H9 (cell line): ENCODE measurements at regions not wholly inside any gene's neighbourhood (a gene's known extent, or its start where the extent isn't known, plus 50 kb on each side); places are given as distances from the start of the nearest gene placed in this dataset.

Experiments used
- DNase-seq: peaks from one replicate; pipeline ENCODE4 v3.0.0-alpha.2; 2017
- H2AFZ ChIP-seq: one replicate; pipeline ENCODE4 v1.6.1; 2013; ENCODE audit warnings: mild to moderate bottlenecking, low read length, control low read depth, moderate library complexity
- H2AK5ac ChIP-seq: 2 replicates; pipeline ENCODE4 v1.6.1; 2013; ENCODE audit warnings: low read length, control low read depth, mixed read lengths; ENCODE audit not compliant: insufficient read length
- H2BK120ac ChIP-seq: one replicate; pipeline ENCODE4 v1.6.1; 2013; ENCODE audit warnings: low read depth, mild to moderate bottlenecking, low read length, control low read depth, inconsistent platforms; ENCODE audit not compliant: poor library complexity, severe bottlenecking
- H2BK12ac ChIP-seq: 2 replicates; pipeline ENCODE4 v1.6.1; 2013; ENCODE audit warnings: low read length, control low read depth, mixed read lengths, low read depth; ENCODE audit not compliant: insufficient read length
- H2BK15ac ChIP-seq: 2 replicates; pipeline ENCODE4 v1.6.1; 2013; ENCODE audit warnings: low read depth, low read length, control low read depth
- H2BK20ac ChIP-seq: one replicate; pipeline ENCODE4 v1.6.1; 2013; ENCODE audit warnings: low read depth, mild to moderate bottlenecking, low read length, control low read depth, inconsistent platforms; ENCODE audit not compliant: poor library complexity, severe bottlenecking
- H2BK5ac ChIP-seq: 2 replicates; pipeline ENCODE4 v1.6.1; 2013; ENCODE audit warnings: low read length, control low read depth, mixed read lengths; ENCODE audit not compliant: insufficient read length
- H3K14ac ChIP-seq: 2 replicates; pipeline ENCODE4 v1.6.1; 2013; ENCODE audit warnings: low read length, control low read depth; ENCODE audit not compliant: insufficient read depth
- H3K18ac ChIP-seq: 2 replicates; pipeline ENCODE4 v1.6.1; 2013; ENCODE audit warnings: low read depth, mild to moderate bottlenecking, mixed read lengths, low read length, control low read depth; ENCODE audit not compliant: insufficient read length
- H3K23ac ChIP-seq: 2 replicates; pipeline ENCODE4 v1.6.1; 2013; ENCODE audit warnings: low read length, control low read depth, mixed read lengths, low read depth; ENCODE audit not compliant: insufficient read length
- H3K23me2 ChIP-seq: 2 replicates; pipeline ENCODE4 v1.6.1; 2013; ENCODE audit warnings: low read depth, mild to moderate bottlenecking, mixed read lengths, low read length, control low read depth; ENCODE audit not compliant: insufficient read length, poor library complexity, severe bottlenecking
- H3K27ac ChIP-seq: 2 replicates; pipeline ENCODE4 v1.5.1; 2013; ENCODE audit warnings: low read length, control low read depth, mixed read lengths, low read depth; ENCODE audit not compliant: insufficient read length
- H3K27me3 ChIP-seq: 2 replicates; pipeline ENCODE4 v1.6.1; 2013; ENCODE audit warnings: low read length, control low read depth, inconsistent platforms; ENCODE audit not compliant: insufficient read depth
- H3K4ac ChIP-seq: 2 replicates; pipeline ENCODE4 v1.6.1; 2013; ENCODE audit warnings: low read depth, mild to moderate bottlenecking, control low read depth, inconsistent platforms, low read length, moderate library complexity
- H3K4me1 ChIP-seq: 2 replicates; pipeline ENCODE4 v1.6.1; 2013; ENCODE audit warnings: low read length, control low read depth, inconsistent platforms; ENCODE audit not compliant: insufficient read depth
- H3K4me2 ChIP-seq: 2 replicates; pipeline ENCODE4 v1.6.1; 2013; ENCODE audit warnings: low read length, control low read depth, mixed read lengths; ENCODE audit not compliant: insufficient read length, insufficient read depth
- H3K56ac ChIP-seq: 2 replicates; pipeline ENCODE4 v1.6.1; 2013; ENCODE audit warnings: low read depth, mild to moderate bottlenecking, mixed read lengths, low read length, control low read depth; ENCODE audit not compliant: insufficient read length
- H3K79me1 ChIP-seq: 2 replicates; pipeline ENCODE4 v1.6.1; 2013; ENCODE audit warnings: low read depth, mild to moderate bottlenecking, moderate library complexity, low read length, control low read depth, inconsistent platforms; ENCODE audit not compliant: insufficient read depth, poor library complexity, severe bottlenecking
- H3K79me2 ChIP-seq: 2 replicates; pipeline ENCODE4 v1.6.1; 2013; ENCODE audit warnings: low read length, control low read depth, inconsistent platforms; ENCODE audit not compliant: insufficient read depth
- H3K9ac ChIP-seq: 2 replicates; pipeline ENCODE4 v1.6.1; 2013; ENCODE audit warnings: low read length, control low read depth, mixed read lengths; ENCODE audit not compliant: insufficient read length; ENCODE audit errors: extremely low read depth
- H3K9me3 ChIP-seq: one replicate; pipeline ENCODE4 v1.6.1; 2013; ENCODE audit warnings: low read depth, low read length, inconsistent platforms; ENCODE audit not compliant: control insufficient read depth
- H3T11ph ChIP-seq: one replicate; pipeline ENCODE4 v1.6.1; 2013; ENCODE audit warnings: mild to moderate bottlenecking, low read length, control low read depth, inconsistent platforms
- H4K20me1 ChIP-seq: one replicate; pipeline ENCODE4 v1.6.1; 2013; ENCODE audit not compliant: control insufficient read depth, insufficient read length, insufficient read depth
- H4K5ac ChIP-seq: 2 replicates; pipeline ENCODE4 v1.6.1; 2013; ENCODE audit warnings: low read depth, mild to moderate bottlenecking, mixed read lengths, low read length, control low read depth; ENCODE audit not compliant: insufficient read length
- H4K8ac ChIP-seq: replicated peaks from 2 replicates; pipeline ENCODE4 v1.6.1; 2013; ENCODE audit warnings: low read length, control low read depth, mixed read lengths, low read depth; ENCODE audit not compliant: insufficient read length
- H4K91ac ChIP-seq: 2 replicates; pipeline ENCODE4 v1.6.1; 2013; ENCODE audit warnings: low read depth, mild to moderate bottlenecking, moderate library complexity, mixed read lengths, low read length, control low read depth; ENCODE audit not compliant: insufficient read length
- H3K27ac Mint-ChIP-seq, 3 experiments: 2 replicates in 2 of 3; 3 replicates in 1 of 3; pipeline ENCODE4 v1.8.0; 2020 to 2021; ENCODE audit warnings: mixed read lengths in 3 of 3, mild to moderate bottlenecking in 1 of 3, moderate library complexity in 1 of 3
- H3K27me3 Mint-ChIP-seq: 2 replicates; pipeline ENCODE4 v1.8.0; 2021; ENCODE audit warnings: low read depth, mild to moderate bottlenecking, moderate library complexity, mixed read lengths
- H3K36me3 Mint-ChIP-seq, 3 experiments: 2 replicates in 2 of 3; 3 replicates in 1 of 3; pipeline ENCODE4 v1.8.0; 2020 to 2021; ENCODE audit warnings: low read depth in 3 of 3, mixed read lengths in 3 of 3; ENCODE audit not compliant: insufficient read depth in 1 of 3
- H3K4me1 Mint-ChIP-seq, 2 experiments: 2 replicates each; pipeline ENCODE4 v1.8.0; 2020; ENCODE audit warnings: mixed read lengths in 2 of 2
- H3K4me3 Mint-ChIP-seq, 2 experiments: 2 replicates in 1 of 2; 3 replicates in 1 of 2; pipeline ENCODE4 v1.8.0; 2020 to 2021; ENCODE audit warnings: mild to moderate bottlenecking in 2 of 2, mixed read lengths in 2 of 2, moderate library complexity in 1 of 2
- H3K9me3 Mint-ChIP-seq, 2 experiments: 2 replicates in 1 of 2; 3 replicates in 1 of 2; pipeline ENCODE4 v1.8.0; 2020; ENCODE audit warnings: mild to moderate bottlenecking in 2 of 2, mixed read lengths in 2 of 2, moderate library complexity in 1 of 2
- CTCF ChIP-seq: fragments of 200-600 bp; sonication (generic); conservative IDR thresholded peaks from 3 replicates; pipeline ENCODE4 v1.8.0; 2021; ENCODE audit warnings: antibody characterized with exemption, mild to moderate bottlenecking
- WGBS: extraction: QIAGEN DNeasy Blood & Tissue Kit; methylation state at CpG from one replicate; pipeline ENCODE4 v1.1.7; 2013; ENCODE audit warnings: missing lambda C conversion rate, low lambda C conversion rate, mixed read lengths; ENCODE audit not compliant: insufficient read length; ENCODE audit errors: extremely low coverage; 5-methylcytosine and 5-hydroxymethylcytosine counted together

- Histone ChIP-seq H2AFZ (no peak overlapping the region), H3K23me2 (no peaks in the 10 kb centered on the region), H3K18ac (no peak overlapping the region), H4K5ac (no peak overlapping the region), H2BK20ac (no peak overlapping the region), H4K8ac (no peak overlapping the region), H2AK5ac (no peak overlapping the region), H2BK15ac (no peak overlapping the region), H3K9ac (no peak overlapping the region), H3K79me2 (no peaks in the 10 kb centered on the region), H3K79me1 (no peaks in the 10 kb centered on the region), H3K23ac (no peak overlapping the region), H4K91ac (no peak overlapping the region), H3K56ac (no peak overlapping the region), H2BK5ac (no peak overlapping the region), H3K4ac (no peak overlapping the region), H3K27ac (no peak overlapping the region), H3K27me3 (no peaks in the 10 kb centered on the region), H3K4me1 (no peaks in the 10 kb centered on the region), H2BK120ac (no peak overlapping the region), H3T11ph (no peak overlapping the region), H2BK12ac (no peak overlapping the region), H3K4me2 (no peak overlapping the region), H3K9me3 (no peaks in the 10 kb centered on the region), H4K20me1 (no peaks in the 10 kb centered on the region), H3K14ac (no peak overlapping the region)
- H3K4me3 Mint-ChIP-seq: no peak overlapping the region
- WGBS: no CpG with 5 or more reads among the region's 3 CpGs
- H3K9me3 Mint-ChIP-seq: no peaks in the 10 kb centered on the region; a peak in 1 of 5 replicates
- H3K36me3 Mint-ChIP-seq: no peaks in the 10 kb centered on the region; a peak in 1 of 7 replicates
- no peak overlapping the region for H3K27ac Mint-ChIP-seq
- 0 out of 4 replicates have a peak, but pooled peaks cover 0 to 3% of the 10 kb centered on the region in 2 experiments for H3K4me1 Mint-ChIP-seq
- TF ChIP-seq CTCF: no peak
- H3K27me3 Mint-ChIP-seq: no peaks in the 10 kb centered on the region
- DNase-seq: no peak
Measured at GRCh38 chr10:10273661-10274060, 744.0 kb upstream of the CELF2 start.
